WTC11 (cell line): ENCODE measurements at regions not wholly inside any gene's neighbourhood (a gene's known extent, or its start where the extent isn't known, plus 50 kb on each side); places are given as distances from the start of the nearest gene placed in this dataset.

ENCODE experiments used
- ATAC-seq: fragments of 200-7000 bp; cut with Tn5 transposase; 2 replicates; pipeline ENCODE4 v1.10.0; 2021; ENCODE audit warnings: mild to moderate bottlenecking, moderate library complexity
- CTCF ChIA-PET: fragments of 300-600 bp; sonication (Branson Sonifier 250); formaldehyde crosslinking; loops from one replicate; lab custom pipeline; 2021; ENCODE audit warnings: antibody characterized with exemption; lab: Charles Lee
- POLR2A ChIA-PET: fragments of 350-600 bp; sonication (Branson Sonifier 250); formaldehyde crosslinking; loops from one replicate; lab custom pipeline; 2021; ENCODE audit warnings: antibody characterized with exemption; lab: Charles Lee
- DNase-seq: peaks from one replicate; pipeline ENCODE4 v3.0.0; 2021; ENCODE audit warnings: low spot score
- H3K27ac Mint-ChIP-seq: 2 replicates; pipeline ENCODE4 v1.8.0; 2021; ENCODE audit warnings: mixed read lengths
- H3K27me3 Mint-ChIP-seq: 2 replicates; pipeline ENCODE4 v1.8.0; 2021; ENCODE audit warnings: low read depth, mild to moderate bottlenecking, moderate library complexity, mixed read lengths
- H3K36me3 Mint-ChIP-seq: 2 replicates; pipeline ENCODE4 v1.8.0; 2021; ENCODE audit warnings: mixed read lengths
- H3K4me1 Mint-ChIP-seq: 2 replicates; pipeline ENCODE4 v1.8.0; 2022; ENCODE audit warnings: mixed read lengths
- H3K4me3 Mint-ChIP-seq: 2 replicates; pipeline ENCODE4 v1.8.0; 2021; ENCODE audit warnings: mild to moderate bottlenecking, moderate library complexity, mixed read lengths
- H3K9me3 Mint-ChIP-seq: 2 replicates; pipeline ENCODE4 v1.8.0; 2021; ENCODE audit warnings: mixed read lengths
- ARID4B ChIP-seq: sonication (generic); formaldehyde crosslinking; IDR thresholded peaks from 2 replicates; pipeline ENCODE4 v1.8.0; 2023; ENCODE audit warnings: missing genetic modification reagents, mild to moderate bottlenecking, borderline replicate concordance
- ATF6 ChIP-seq: sonication (generic); formaldehyde crosslinking; IDR thresholded peaks from 2 replicates; pipeline ENCODE4 v1.8.1; 2023; ENCODE audit warnings: mild to moderate bottlenecking, missing genetic modification reagents
- CREB1 ChIP-seq: sonication (generic); formaldehyde crosslinking; IDR thresholded peaks from 2 replicates; pipeline ENCODE4 v1.8.0; 2023; ENCODE audit warnings: mild to moderate bottlenecking, missing genetic modification reagents
- E2F4 ChIP-seq: sonication (generic); formaldehyde crosslinking; IDR thresholded peaks from 2 replicates; pipeline ENCODE4 v1.8.1; 2022; ENCODE audit warnings: low read depth, mild to moderate bottlenecking, moderate library complexity, missing genetic modification reagents, borderline replicate concordance
- ELF4 ChIP-seq: sonication (generic); formaldehyde crosslinking; IDR thresholded peaks from 2 replicates; pipeline ENCODE4 v1.8.1; 2022; ENCODE audit warnings: low read depth, mild to moderate bottlenecking, moderate library complexity, missing genetic modification reagents
- HMGXB4 ChIP-seq: sonication (generic); formaldehyde crosslinking; IDR thresholded peaks from 2 replicates; pipeline ENCODE4 v1.8.1; 2023; ENCODE audit warnings: mild to moderate bottlenecking, moderate library complexity, missing genetic modification reagents
- IRF2 ChIP-seq: sonication (generic); formaldehyde crosslinking; IDR thresholded peaks from 2 replicates; pipeline ENCODE4 v1.8.0; 2022; ENCODE audit warnings: low read depth, missing genetic modification reagents, borderline replicate concordance
- KAT7 ChIP-seq: sonication (generic); formaldehyde crosslinking; IDR thresholded peaks from 2 replicates; pipeline ENCODE4 v1.8.1; 2023; ENCODE audit warnings: missing genetic modification reagents, mild to moderate bottlenecking, borderline replicate concordance
- NR1H2 ChIP-seq: sonication (generic); formaldehyde crosslinking; IDR thresholded peaks from 2 replicates; pipeline ENCODE4 v1.9.0; 2021; ENCODE audit warnings: mild to moderate bottlenecking, moderate library complexity, missing genetic modification reagents
- SMAD3 ChIP-seq: sonication (generic); formaldehyde crosslinking; IDR thresholded peaks from 2 replicates; pipeline ENCODE4 v1.8.0; 2022; ENCODE audit warnings: missing genetic modification reagents, mild to moderate bottlenecking, borderline replicate concordance
- ZNF263 ChIP-seq: sonication (generic); formaldehyde crosslinking; IDR thresholded peaks from 2 replicates; pipeline ENCODE4 v1.8.1; 2022; ENCODE audit warnings: low read depth, mild to moderate bottlenecking, moderate library complexity, missing genetic modification reagents
- ZNF317 ChIP-seq: sonication (generic); formaldehyde crosslinking; IDR thresholded peaks from 2 replicates; pipeline ENCODE4 v1.8.1; 2023; ENCODE audit warnings: low read depth, mild to moderate bottlenecking, moderate library complexity, missing genetic modification reagents, borderline replicate concordance
- ZSCAN18 ChIP-seq: fragments of 250-450 bp; sonication (Bioruptor Pico); IDR thresholded peaks from 2 replicates; pipeline ENCODE4 v2.1.2; 2022; ENCODE audit warnings: mild to moderate bottlenecking, moderate library complexity

- TF ChIP-seq HMGXB4 (CRISPR knock-in tag) (no peak), ZSCAN18 (CRISPR knock-in tag) (no peak), ZNF263 (CRISPR knock-in tag) (no peak), CREB1 (CRISPR knock-in tag) (no peak)
Measured at GRCh38 chr10:23870651-23871610, 338.0 kb upstream of the KIAA1217 start (continued).

- Mint-ChIP-seq H3K4me1 (peaks cover 24% of the 10 kb centered on the region), H3K27ac (no peak overlapping the region; the same call in 1 of the 2 replicates), H3K9me3 (peaks cover 5% of the 10 kb centered on the region; the same call in 1 of the 2 replicates), H3K27me3 (peaks cover 6% of the 10 kb centered on the region), H3K36me3 (no peaks in the 10 kb centered on the region), H3K4me3 (no peak overlapping the region)
- TF ChIP-seq E2F4 (CRISPR knock-in tag) (no peak), ELF4 (CRISPR knock-in tag) (no peak)
- no peak for DNase-seq
- ChIA-PET CTCF (interaction anchor here (0.7 to 1.2 kb wide), 2 partner anchors 326 to 579 kb away, joined by 3 read pairs; no protein-coding TSS in a partner anchor), POLR2A (no interaction called here)
- 0 out of 2 replicates have a peak, but pooled peaks have one; percentile 26 for ATAC-seq
Measured at GRCh38 chr10:23872290-23872689, 336.6 kb upstream of the KIAA1217 start.

- Mint-ChIP-seq H3K27me3 (peaks cover 6% of the 10 kb centered on the region), H3K4me3 (no peak overlapping the region), H3K36me3 (no peaks in the 10 kb centered on the region), H3K27ac (no peak overlapping the region), H3K4me1 (no peaks in the 10 kb centered on the region), H3K9me3 (peaks cover 5% of the 10 kb centered on the region; the same call in 1 of the 2 replicates)
- ChIA-PET CTCF (no interaction called here), POLR2A (no interaction called here)
- ATAC-seq: no peak
- no peak for DNase-seq
- TF ChIP-seq IRF2 (no peak), ATF6 (CRISPR knock-in tag) (no peak), ZNF317 (no peak), KAT7 (no peak), ARID4B (no peak), NR1H2 (CRISPR knock-in tag) (no peak), SMAD3 (no peak)
Measured at GRCh38 chr10:23877791-23878320, 331.1 kb upstream of the KIAA1217 start.
